ENCODE measurements at regions not wholly inside any gene's neighbourhood (a gene's known extent, or its start where the extent isn't known, plus 50 kb on each side); places are given as distances from the start of the nearest gene placed in this dataset.

DNA sequence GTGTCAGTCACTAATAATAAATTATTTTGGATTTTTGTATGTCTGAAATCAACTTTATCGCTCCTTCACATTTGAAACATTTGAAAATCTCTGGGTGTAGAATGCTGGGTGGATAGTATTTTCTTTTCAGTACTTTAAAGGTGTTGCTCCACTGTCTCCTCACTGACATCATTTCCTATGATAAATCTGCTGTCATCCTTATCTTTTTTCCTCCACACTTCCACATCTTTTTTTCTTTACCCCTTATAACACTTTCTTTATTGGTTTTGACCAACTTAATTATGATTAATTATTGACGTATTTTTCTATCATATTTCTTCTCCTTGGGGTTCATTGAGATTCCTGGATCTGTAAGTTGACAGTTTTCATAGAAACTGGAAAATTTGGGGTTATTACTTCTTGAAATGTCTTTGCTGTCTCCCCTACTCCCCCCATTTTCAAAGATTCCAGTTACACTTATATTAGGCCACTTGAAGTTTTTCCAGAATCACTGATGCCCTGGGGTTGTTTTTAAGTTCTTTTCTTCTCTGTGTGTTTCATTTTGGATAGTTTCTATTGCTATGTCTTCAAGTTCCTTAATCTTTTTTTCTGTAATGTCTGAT, 177.5 kb upstream of the DIO3 start:
- no peak for DNase-seq

DNA sequence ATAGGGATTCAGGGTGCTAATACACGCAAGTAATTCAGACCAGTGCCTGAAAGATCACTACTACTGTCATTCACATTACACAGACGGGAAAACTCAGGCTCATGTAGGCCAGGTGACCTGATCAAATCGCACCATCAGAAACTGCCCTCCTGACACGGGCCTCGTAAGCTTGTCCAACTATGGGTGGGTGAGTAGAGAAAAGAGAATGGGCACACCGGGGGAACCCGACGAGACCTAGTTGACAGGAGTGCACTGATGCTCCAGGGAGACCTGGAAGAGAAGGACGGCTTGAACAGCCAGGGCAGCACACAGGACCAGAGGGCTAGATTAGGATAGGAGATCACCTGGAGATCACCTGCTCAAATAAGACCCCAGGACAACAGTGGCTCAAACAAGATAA, 166.9 kb upstream of the DIO3 start:
- DNase-seq = no peak

DNA sequence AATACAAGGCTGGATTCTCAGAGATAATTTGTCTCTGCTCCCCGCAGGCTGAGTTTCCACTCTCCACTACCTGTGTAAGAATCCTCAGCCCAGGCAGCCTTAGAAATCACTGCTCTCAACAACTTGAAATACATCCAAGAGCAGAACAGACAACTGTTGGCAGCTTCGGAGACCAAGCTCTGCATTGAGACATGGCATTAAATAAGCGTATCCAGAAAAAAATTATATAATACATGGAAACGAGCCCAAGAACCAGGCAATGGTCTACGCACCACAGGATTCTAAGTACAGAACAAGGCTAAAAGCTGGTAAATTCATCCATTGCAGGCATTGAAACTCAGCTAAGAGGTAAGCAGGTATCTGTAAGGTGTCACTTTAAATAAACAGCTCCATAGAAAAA, 165.5 kb upstream of the DIO3 start:
- no peak for DNase-seq

DNA sequence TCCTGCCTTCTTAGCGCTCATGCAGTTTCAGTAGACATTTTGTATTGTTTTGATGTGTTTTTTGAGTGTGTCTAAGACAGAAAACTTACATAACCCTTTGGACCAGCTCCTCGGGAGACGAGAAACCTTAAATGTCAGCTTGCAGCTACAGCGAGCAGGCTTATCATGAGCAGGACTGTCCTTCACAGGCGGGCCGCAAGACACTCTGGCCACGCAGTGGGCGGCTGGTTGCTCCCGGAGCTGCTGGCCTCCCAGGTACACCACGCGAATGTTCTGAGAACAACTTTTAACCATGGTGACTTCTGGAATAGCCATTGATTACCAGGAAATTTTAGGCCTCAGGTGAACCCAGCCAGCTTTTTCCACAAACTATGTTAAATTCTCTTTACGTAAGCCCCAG, 164.1 kb upstream of the DIO3 start:
- DNase-seq = no peak

DNA sequence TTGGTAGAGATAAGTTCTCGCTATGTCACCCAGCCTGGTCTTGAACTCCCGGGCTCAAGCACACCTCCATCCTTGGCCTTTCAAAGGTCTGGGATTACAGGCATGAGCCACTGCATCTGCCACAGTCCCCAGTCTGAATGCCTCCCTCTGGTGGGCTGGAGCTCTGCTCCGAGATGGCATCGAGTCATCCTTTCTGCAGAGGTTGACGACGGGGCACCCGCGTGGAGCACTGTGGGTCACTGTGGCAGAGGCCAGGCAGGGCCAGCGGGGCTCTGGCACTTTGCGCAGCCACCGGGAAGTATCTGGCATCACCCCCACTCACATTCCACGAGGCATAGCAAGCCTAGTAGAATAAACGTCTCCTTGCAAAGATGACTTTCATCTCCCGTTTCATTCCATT, 163.3 kb upstream of the DIO3 start:
- no peak for DNase-seq

DNA sequence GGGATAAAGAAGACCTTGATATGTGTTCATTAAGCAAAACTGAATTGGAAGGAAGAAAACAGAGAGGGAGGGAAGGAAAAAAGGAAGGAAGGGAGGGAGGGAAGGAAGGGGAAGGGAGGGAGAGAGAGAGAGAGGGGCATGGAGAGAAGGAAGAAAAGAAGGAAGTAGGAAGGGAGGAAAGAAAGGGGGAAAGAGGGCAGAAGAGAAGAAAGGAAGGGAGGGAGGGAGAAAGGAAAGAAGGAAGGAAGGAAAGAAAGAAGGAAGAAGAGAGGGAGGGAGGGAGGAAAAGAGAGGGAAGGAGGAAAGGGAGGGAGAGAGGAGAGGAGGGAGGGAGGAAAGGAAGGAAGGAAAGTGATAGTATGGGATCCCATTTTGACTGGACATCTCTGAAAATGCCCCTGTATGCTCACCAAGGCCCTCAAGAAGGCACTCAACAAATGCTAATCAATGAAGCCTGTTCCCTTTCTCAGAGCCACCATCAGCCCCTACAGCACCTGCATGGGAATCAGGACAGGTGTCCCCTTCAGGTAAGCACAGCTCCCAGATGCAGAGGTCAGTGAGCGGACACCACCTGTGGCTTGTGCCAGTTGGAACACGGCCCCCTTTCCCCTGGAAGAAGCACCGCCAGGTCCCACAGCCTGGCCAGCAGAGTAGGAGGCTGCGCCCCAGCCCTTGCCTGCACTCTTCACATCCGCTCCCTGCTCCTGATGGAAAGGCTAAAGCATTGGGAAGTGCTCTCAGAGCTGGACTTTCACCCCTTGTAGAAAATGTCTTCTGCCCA, 161.4 kb upstream of the DIO3 start:
- DNase-seq = no peak

DNA sequence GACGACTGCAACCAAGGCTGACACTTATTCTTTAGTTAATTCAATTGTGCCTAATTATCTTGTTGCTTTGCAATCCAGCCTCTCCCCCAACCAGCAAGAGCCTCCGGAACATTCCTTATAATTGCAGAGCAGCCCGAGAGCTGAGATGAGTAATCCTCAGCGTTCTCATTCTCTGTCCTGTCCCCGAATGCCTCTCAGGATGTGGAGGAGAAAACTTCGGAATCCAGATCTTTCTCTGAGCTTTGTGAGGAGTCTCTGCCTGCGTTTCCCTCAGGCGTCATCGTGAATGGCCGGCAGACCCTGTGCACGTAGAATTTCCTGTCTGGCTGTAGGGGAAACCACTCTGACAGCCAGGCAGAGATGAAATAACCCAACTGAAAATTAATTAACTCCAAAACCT, 160.5 kb upstream of the DIO3 start:
- DNase-seq = no peak

DNA sequence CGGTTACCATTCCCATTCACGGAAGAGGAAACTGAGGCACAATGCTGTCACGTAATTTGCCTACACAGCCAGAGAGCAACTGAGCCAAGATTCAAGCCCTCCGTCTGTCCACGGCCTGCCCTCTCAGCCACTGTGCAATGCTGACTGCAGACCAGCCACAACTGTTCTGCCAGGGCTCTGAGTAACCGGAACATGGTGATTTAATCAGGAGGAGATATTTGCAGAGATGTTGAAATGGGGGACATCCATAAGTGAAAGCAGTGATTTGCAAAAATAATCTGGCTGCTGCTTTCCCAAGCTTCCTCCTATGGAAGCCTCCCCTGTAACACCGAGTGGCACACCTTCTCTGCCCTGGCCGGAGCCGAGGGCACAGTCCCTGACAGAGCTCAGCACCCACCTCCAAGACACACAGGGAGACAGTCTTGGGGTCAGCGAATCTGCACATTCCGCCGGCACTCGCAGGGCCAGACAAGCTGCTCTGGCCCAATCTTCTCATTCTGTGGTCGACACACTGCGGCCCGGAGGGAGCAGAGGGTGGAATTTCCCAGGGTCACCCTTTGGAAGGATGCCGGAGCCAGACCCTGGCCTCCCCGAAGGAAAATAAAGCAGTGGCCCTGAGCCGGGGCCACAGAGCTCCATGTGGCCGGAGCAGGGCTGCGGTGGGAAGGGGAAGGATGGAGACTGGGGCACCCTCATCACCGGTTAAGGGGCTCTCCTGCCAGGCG, 158.2 kb upstream of the DIO3 start:
- DNase-seq = no peak

DNA sequence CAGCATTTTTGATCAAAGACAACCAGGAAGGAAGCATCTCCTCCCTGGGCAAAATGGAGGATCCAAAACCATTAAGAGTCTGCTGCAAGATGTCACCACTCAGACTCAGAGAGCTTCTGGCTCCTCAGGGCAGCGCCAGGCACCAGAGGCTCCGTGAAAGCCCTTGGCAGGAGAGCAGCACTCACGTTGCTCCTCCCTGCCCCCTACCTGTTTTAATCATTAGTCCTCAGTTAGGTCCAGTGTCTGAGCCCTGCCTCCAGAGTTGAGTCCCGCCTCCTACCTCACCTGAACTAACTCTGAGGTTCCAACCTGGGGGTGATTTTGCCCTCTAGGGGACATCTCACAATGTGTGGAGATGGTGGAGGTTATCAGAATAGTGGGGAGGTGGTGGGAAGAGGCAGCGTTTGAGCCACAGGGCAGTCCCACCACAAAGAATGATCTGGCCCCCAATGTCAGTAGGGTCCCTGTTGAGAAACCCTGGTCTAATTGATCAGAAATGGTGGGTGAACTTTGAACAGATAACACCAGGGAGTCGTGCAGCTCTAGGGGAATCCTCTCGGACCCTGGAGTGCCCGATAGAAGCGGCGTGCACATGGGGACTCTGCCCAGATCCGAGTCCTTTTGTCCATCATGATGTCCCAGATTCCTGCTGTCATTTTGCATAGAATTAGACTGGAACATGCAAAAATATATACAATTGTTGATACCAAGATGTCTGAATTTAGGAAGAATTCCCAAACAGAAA, 156.7 kb upstream of the DIO3 start:
- no peak for DNase-seq

DNA sequence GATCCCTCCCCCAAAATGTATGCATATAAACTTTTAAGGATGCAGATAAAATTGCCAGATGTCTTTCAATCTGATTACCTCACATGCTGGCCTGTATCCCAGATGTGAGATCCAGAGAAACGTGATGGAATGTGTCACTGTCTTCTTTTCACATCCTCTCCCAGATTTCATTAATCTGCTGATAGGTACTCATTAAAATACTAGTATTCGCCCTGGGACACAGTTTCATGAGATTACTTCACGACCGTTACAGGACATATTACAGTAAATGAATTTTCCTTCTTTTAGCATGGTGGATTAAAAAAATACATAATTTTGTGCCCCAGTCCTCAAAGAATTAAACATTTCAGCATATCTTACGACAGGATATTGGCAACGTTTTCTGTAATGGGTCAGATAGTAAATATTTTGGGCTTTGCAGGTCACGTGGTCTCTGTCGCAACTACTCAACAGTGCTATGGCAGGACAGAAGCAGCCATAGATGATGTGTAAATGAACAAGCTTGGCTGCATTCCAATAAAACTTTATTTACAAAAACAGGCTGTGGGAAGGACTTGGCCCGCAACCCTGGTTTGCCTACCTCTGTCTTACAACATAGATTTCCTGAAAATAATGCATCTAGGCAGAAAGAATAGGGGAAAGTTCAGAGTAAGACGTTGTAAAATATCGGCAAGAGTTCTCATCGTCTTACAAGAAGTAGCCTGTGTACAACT, 156.0 kb upstream of the DIO3 start:
- DNase-seq = no peak

DNA sequence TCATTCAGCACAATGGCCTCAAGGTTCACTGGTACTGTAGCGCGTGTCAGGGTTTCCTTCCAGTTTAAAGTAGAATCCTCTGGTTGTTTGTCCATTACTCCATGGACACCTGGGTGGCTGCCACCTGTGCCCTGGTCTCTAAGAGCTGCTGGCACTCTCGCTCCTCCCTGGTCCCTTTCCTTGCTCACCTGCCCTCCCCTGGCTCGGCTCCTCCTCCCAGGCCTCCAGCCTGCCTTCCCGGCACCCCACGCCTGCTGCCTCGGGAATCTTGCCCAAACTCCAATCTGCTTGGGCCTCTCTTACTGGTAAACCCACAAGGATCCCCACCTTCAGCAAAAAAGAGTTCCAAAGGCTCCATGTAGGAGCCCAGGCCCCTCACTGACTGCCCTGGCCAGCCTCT, 154.4 kb upstream of the DIO3 start:
- DNase-seq = no peak

DNA sequence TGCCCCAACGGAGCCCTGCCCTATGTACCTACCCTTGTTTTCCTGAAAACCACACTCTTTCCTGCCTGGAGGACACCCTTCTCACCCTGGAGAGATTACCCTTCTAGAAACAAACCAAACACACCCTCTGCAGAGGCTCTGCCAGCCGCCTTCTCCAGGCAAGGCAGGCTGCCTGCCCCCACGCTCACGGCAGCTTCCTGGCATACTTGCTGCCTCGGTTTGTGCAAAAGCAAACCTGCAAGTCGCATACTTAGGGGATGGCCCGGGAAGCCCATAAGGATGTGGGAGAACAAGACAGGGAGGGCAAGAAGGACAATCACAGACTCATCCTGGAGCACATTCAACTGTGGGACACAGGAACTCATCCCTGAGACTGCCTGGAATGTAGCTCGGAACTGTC, 154.0 kb upstream of the DIO3 start:
- DNase-seq = no peak

DNA sequence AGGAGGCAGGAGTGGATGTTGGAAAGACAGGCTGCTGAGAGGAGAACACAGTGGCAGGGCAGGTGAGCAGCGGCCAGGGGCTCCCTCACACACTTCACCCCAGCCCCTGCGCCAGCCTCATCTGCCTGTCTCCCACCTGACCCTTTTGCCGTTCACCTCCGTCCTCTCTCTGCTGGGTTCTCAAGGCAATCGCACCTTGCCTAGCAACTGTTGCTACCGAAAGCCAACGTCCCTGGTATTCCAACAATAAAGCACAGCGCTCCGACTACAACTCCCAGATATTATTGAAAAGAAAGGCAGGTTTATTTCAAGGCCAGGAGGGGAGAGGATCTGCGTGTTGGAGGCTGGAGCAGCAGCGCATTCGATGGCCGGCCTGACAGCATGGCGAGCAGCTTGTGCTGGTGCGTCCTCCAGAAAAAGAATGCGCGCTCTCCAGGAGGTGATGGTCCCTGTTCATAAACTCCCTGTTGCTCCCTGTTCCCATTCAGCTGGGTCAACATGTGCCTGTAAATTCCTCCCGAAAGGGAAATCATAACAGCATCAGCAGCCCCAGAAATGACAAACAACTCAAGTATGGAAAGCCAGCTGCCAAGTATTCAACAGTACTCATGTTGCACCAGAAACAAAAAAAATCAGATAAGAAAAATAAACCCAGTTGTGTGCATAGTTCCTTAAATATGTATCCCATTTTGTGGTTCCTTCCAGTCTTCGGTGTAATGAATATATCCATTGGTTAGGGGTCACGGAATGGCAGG, 153.0 kb upstream of the DIO3 start:
- DNase-seq = no peak

DNA sequence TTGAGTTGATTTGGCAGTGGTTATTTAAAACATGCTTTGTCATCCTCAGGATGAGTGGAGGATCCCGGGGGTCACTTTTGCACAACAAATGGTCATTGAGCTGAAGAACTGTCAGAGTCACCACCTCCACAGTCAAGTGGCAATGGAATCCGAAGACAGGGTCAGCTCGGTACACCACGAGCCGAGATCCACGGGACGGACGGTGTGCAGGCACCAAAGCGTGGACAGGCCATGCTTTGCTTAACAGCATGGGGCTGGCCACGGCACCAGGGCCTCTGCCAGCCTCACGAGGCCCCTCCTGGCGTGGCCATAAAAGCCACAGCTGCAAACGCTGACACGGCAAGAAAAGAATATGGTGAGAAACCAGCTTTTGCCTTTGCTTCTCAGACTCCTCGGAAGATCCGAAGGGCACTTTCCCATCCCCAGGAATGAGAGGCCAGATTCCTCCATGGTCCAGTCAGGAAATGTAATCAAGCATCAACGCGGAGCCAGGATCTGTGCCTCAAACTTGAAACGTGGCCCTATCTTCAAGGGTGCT, 152.2 kb upstream of the DIO3 start:
- DNase-seq = no peak

DNA sequence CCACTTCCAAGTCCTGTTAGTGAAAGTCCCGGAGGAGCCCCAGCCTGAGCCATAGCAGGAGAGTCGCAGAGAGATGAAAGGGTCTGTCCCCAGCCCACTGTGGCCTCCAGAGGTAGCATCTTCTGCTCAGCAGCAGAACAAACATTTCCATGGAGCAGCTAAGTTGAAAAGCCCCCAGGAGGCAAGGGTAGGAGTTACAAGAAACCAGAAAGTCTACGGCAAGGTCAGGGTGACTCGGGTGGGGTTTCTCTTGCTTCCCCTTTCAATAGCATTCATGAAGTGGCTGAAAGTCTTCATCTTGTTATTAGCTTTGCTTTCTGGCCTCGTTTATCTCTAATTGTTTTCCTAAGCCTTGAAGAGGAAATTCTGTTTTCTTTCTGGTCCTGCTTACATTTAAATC, 151.2 kb upstream of the DIO3 start:
- no peak for DNase-seq

DNA sequence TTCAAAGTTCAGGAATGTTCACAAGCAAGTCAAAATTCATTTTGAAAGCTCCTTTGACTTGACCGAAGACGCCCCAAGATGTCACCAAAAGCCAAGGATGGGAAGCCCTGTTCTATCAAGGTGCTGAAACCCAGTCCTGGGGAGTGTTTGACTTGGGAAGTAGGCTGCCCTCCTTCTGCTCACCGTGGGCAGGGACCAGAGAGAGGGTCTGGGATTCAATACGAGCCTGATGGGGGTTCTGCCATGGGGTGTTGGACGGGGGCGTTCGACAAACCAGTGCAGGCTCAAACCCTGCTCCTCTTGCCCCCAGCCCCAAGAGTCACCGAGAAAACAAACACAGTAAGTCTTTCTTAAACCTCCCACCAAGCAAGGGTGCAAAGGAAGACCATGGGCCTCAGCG, 150.1 kb upstream of the DIO3 start:
- DNase-seq = no peak

DNA sequence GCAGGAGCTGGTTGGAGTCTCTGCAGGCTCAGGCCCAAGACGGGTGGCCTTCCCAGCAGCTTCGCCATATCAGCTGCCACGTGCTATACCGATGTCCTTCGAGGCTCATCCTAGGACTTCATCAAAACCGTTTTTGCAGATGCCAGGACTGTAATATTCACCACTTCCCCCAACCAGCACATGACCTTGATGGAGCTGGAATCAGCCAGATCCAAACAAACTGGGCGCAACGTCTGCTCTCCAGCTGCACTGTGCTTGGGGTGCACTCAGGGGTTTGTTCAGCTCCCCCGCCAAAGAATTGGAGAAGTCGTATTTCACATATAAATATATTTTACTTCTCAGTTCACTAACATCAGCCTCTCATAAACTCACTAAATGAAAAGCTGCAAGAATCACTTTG, 149.5 kb upstream of the DIO3 start:
- no peak for DNase-seq

DNA sequence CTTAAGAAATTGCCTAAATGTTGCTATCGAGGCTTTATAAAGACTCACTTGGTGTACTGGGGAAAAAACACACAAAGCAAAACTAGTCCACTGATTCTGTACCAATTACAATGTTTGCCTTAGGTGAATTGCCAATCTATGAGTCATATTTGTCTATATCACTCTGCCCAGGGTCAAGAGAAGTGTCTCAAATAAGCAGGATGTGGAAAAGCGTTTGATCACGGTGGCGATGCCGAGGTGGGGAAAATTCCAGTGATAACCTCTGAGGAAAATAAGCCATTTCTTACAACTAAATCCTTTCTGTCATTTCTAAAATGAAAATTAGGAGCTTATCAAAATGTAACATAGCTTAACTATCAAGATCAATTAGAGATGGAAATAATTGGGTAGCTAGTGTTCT, 148.6 kb upstream of the DIO3 start:
- DNase-seq = no peak

DNA sequence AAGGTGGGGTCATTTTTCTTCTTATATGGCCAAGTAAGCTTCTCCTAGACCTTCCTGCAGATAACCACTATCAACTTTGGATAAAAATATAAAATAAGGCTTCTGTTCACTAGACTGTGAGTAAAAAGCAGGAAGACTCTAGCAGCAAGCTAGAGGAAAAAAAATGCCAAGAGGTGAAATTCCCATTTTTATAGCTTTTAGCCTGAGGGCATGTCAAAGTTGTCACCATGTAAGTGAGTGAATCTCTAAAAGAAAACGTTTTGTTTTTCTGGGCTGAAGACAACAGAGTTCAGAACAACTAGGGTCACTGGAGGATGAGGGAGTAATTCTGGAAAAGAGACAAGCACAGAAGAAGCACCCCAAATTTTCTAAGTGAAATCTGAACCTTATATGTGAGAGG, 143.9 kb upstream of the DIO3 start:
- DNase-seq = no peak

DNA sequence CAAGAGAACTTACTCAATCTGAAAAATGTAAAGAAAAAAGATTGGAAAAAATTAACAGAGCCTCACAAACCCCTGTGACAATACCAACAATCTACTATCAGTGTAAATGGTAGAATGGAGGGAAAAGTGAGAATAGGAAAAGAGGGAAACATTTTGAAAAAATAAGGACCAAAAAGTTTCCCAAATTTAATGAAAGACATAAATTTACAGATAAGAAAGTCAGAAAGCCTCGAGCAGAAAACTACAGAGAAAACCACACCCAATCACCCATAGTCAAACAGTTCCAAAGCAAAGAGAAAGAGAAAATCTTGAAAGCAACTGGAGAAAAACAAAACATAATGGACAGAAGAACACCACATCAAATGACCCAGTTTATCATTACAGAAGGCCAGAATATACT, 142.7 kb upstream of the DIO3 start:
- no peak for DNase-seq

DNA sequence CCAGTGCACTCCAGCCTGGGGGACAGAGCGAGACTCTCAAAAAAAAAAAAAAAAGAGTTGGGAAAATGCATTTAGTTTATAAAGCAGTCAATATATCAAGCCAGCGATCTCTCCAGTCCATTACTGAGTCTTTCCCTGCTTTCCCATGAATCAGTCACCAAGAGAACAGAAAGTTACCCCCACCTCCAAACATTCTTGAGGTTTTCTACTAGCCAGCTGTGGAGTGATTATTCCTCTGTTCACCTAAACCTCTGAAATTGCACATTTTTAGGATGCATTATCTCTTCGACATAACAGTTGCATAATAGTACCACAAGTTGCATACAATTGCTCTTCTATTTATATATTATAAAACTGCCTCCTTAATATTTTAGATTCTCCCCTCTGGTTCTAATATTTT, 134.8 kb upstream of the DIO3 start:
- DNase-seq = no peak

DNA sequence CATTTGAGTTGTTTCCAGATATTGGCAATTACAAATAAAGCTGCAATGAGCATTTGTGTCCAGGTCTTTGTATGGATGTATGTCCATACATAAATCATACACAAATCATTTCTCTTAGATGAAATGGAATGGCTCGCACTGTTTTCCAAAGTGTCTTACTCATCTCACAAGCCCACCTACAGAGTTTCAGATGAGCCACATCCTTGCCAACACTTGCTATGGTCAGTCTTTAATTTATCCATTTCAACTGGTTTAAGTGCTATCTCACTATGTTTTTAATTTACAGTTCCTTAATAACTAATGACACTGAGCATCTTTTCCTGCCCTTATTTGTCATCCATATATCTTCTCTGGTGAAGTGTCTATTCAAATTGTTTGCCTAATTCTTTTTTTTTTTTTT, 132.9 kb upstream of the DIO3 start:
- no peak for DNase-seq

Measured in CD4-positive, alpha-beta T cell treated with Interferon alpha-2 for 1 hour (primary cell).